Tibial nerve (tissue), 4 donors: ENCODE measurements at regions not wholly inside any gene's neighbourhood (a gene's known extent, or its start where the extent isn't known, plus 50 kb on each side); places are given as distances from the start of the nearest gene placed in this dataset.

Experiments used
- DNase-seq, 2 donors: peaks; one replicate each; pipeline ENCODE4 v3.0.0-alpha.2; 2019; ENCODE audit warnings: low spot score in 2 of 2
- H3K27ac ChIP-seq, 4 donors: fragments of 200-600 bp; sonication (generic) in 3 of 4; one replicate each; pipeline ENCODE4 v1.5.1; 2017 to 2019; ENCODE audit warnings: mild to moderate bottlenecking in 1 of 4
- H3K27me3 ChIP-seq, 2 donors: fragments of 200-600 bp; sonication (generic) in 1 of 2; one replicate each; pipeline versions ENCODE4 v1.5.1 to v1.6.0; 2017 to 2019
- H3K36me3 ChIP-seq, 3 donors: fragments of 200-600 bp; sonication (generic); one replicate each; pipeline ENCODE4 v1.5.1; 2018 to 2019
- H3K4me1 ChIP-seq, 4 donors: fragments of 200-600 bp; sonication (generic) in 3 of 4; one replicate each; pipeline ENCODE4 v1.5.1; 2017 to 2019
- H3K4me3 ChIP-seq, 4 donors: fragments of 200-600 bp; sonication (generic) in 3 of 4; one replicate each; pipeline ENCODE4 v1.5.1; 2017 to 2019; ENCODE audit warnings: mild to moderate bottlenecking in 1 of 4, moderate library complexity in 1 of 4
- H3K9me3 ChIP-seq, 4 donors: fragments of 200-600 bp; sonication (generic) in 3 of 4; one replicate each; pipeline ENCODE4 v1.5.1; 2017 to 2019
- EP300 ChIP-seq, 2 donors: sonication (generic); formaldehyde crosslinking; IDR thresholded peaks; one replicate each; pipeline ENCODE4 v1.6.1; 2017; ENCODE audit warnings: antibody characterized with exemption in 2 of 2, mild to moderate bottlenecking in 1 of 2
- POLR2A ChIP-seq, 2 donors: fragments of 450-650 bp; IDR thresholded peaks; one replicate each; pipeline ENCODE4 v1.6.1; 2017; ENCODE audit warnings: antibody characterized with exemption in 2 of 2, mild to moderate bottlenecking in 2 of 2, moderate library complexity in 2 of 2
- WGBS, 2 donors: methylation state at CpG; one replicate each; pipeline ENCODE4 v1.1.5; 2018; 5-methylcytosine and 5-hydroxymethylcytosine counted together
- TF ChIP-seq, protein P1 (sequence below), 5 experiments: fragments of 200-600 bp in 3 of 5; fragments of 450-650 bp in 2 of 5; sonication (generic) in 3 of 5; IDR thresholded peaks; one replicate each; pipeline ENCODE4 v1.5.1; 2016 to 2019; ENCODE audit warnings: antibody characterized with exemption in 5 of 5, mild to moderate bottlenecking in 3 of 5, moderate library complexity in 2 of 5

DNA sequence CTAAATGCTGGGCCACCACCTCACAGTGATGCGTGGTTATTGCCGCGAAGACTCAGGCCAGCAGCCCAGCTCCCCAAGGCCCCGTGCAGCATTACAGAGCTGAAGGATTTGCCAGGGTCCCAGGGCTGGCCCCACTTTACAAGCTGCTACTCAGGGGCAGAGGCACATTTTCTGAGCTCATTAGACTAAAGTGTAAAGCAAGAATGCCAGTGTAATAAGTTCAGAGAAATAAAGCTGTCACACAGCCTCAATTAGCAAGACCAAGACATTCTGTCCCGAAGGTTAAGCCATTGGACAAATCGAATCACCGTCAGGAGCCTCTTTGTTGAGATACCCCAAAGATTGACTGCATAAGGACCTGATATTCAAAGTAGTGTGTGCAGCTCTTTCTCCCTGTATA, 428.4 kb downstream of the EFNB2 start:
- Histone ChIP-seq H3K27ac (no peak overlapping the region), H3K9me3 (no peaks in the 10 kb centered on the region), H3K36me3 (no peaks in the 10 kb centered on the region), H3K4me3 (no peak overlapping the region), H3K27me3 (no peaks in the 10 kb centered on the region), H3K4me1 (no peaks in the 10 kb centered on the region)
- 63 to 68% methylated on average over 7 of the region's 7 CpGs for WGBS, 2 donors
- DNase-seq: no peak
- TF ChIP-seq EP300 (IDR thresholded peaks at IDR 0.05): no peak
- TF ChIP-seq POLR2A (IDR thresholded peaks at IDR 0.05): no peak
- TF ChIP-seq, protein P1, sequence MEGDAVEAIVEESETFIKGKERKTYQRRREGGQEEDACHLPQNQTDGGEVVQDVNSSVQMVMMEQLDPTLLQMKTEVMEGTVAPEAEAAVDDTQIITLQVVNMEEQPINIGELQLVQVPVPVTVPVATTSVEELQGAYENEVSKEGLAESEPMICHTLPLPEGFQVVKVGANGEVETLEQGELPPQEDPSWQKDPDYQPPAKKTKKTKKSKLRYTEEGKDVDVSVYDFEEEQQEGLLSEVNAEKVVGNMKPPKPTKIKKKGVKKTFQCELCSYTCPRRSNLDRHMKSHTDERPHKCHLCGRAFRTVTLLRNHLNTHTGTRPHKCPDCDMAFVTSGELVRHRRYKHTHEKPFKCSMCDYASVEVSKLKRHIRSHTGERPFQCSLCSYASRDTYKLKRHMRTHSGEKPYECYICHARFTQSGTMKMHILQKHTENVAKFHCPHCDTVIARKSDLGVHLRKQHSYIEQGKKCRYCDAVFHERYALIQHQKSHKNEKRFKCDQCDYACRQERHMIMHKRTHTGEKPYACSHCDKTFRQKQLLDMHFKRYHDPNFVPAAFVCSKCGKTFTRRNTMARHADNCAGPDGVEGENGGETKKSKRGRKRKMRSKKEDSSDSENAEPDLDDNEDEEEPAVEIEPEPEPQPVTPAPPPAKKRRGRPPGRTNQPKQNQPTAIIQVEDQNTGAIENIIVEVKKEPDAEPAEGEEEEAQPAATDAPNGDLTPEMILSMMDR (IDR thresholded peaks at IDR 0.05): no peak

DNA sequence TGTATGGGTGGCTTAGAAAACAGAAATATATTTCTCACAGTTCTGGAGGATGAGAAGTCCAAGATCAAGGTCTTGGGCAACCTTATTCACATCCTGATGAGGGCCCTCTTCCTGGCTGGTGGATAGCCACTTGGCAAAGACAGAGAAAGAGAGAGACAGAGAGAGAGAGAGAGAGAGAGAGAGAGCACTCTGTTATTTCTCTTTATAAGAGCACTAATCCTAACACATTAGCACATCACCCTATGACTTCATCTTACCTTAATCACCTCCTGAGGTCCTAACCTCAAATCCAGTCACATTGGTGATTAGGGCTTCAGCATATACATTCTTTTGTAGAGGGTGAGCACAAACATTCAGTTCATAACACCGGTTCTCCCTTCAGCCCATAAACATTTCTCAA, 430.3 kb downstream of the EFNB2 start:
- Histone ChIP-seq H3K27ac (no peak overlapping the region), H3K4me3 (no peak overlapping the region), H3K9me3 (no peaks in the 10 kb centered on the region), H3K27me3 (no peaks in the 10 kb centered on the region), H3K4me1 (no peaks in the 10 kb centered on the region), H3K36me3 (no peaks in the 10 kb centered on the region)
- TF ChIP-seq EP300 (IDR thresholded peaks at IDR 0.05): no peak
- TF ChIP-seq, protein P1 (IDR thresholded peaks at IDR 0.05): no peak
- TF ChIP-seq POLR2A (IDR thresholded peaks at IDR 0.05): no peak
- no peak for DNase-seq
- 80 to 86% methylated on average over 1 of the region's 1 CpG for WGBS, 2 donors

DNA sequence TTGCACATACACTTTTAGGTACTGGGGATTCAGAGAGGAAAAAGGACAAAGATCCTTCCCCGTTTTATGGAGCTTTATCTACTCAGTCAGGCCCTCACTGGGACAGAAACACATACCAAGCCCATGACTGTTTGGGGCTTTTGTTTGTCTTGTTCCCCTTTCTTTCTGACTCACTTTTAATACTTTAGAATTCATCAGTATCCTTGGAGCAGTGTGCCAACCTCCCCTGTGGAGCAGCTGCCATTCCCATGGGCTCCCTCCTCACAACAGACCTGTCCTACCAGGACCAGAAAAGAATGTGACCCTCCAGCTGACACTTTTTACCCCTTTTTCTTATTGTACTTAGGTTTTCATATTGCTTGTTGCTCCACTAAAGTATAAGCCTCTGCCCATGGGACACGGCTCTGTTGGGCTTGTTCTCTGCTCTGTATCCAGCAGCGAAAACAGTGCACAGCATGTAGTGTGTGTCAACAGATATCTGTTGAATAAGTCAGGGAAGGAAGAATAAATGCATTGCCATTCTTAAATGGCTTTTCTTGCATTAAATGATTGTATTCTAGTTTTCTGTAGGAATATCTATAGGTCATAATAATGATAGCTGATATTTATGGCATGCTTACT, 431.1 kb downstream of the EFNB2 start:
- 80 to 86% methylated on average over 3 of the region's 3 CpGs for WGBS, 2 donors
- H3K4me3 ChIP-seq: no peak overlapping the region

DNA sequence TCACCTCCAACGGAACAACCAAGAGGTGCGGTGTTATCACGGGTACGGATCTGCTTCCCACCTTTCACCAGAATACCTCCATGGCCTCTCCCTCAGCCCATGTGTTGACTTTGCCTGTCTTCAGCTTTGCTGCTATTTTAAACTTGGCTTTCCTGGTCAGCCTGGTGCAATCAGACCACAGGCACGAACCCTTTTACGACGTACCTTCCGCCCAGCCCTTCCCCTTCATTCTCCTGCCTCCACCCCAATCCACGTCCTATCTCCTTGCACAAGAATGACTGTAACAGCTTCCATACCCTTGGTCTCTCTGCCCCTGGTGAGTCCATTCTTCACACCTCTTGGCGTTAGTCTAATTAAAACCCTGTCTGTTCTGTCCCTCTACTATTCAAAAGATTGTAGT, 431.7 kb downstream of the EFNB2 start:
- no peaks in the 10 kb centered on the region for H3K27me3 ChIP-seq
- no peak for DNase-seq
- H3K27ac ChIP-seq: no peak overlapping the region
- no peak overlapping the region for H3K4me3 ChIP-seq
- H3K9me3 ChIP-seq: no peaks in the 10 kb centered on the region
- no peaks in the 10 kb centered on the region for H3K4me1 ChIP-seq
- H3K36me3 ChIP-seq: no peaks in the 10 kb centered on the region
- TF ChIP-seq EP300 (IDR thresholded peaks at IDR 0.05): no peak
- TF ChIP-seq, protein P1 (IDR thresholded peaks at IDR 0.05): no peak
- TF ChIP-seq POLR2A (IDR thresholded peaks at IDR 0.05): no peak
- 88 to 91% methylated on average over 10 of the region's 10 CpGs for WGBS, 2 donors

More for the DNA sequence above, 431.1 kb downstream of the EFNB2 start:
- TF ChIP-seq EP300 (IDR thresholded peaks at IDR 0.05): no peak
- no peak for TF ChIP-seq POLR2A (IDR thresholded peaks at IDR 0.05)
- TF ChIP-seq, protein P1 (IDR thresholded peaks at IDR 0.05): no peak
- no peaks in the 10 kb centered on the region for H3K27me3 ChIP-seq
- H3K4me1 ChIP-seq: no peaks in the 10 kb centered on the region
- no peak overlapping the region for H3K27ac ChIP-seq
- DNase-seq: no peak
- H3K36me3 ChIP-seq: no peaks in the 10 kb centered on the region
- H3K9me3 ChIP-seq: no peaks in the 10 kb centered on the region

DNA sequence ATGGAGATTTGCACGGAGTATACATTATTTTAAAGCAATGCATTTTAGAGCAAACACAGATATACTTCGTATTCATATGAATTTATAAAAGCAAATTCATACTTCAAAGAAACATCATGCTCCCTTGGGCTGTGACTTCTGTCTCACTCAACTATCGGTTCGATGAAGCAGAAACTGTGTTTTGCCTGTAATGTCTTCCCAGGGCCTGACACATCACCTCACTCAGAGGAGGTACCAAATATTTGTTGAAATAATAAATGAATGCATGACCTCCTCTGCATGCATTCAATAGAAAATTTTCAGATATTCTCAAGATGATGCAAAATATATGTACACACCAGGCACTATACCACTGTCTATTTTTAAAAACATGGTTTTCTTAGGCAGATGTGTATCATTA, 432.7 kb downstream of the EFNB2 start:
- Histone ChIP-seq H3K9me3 (no peaks in the 10 kb centered on the region), H3K27ac (no peak overlapping the region), H3K36me3 (no peaks in the 10 kb centered on the region), H3K4me1 (no peaks in the 10 kb centered on the region), H3K27me3 (no peaks in the 10 kb centered on the region), H3K4me3 (no peak overlapping the region)
- DNase-seq: no peak
- WGBS, 2 donors: 90 to 93% methylated on average over 4 of the region's 4 CpGs
- TF ChIP-seq, protein P1 (IDR thresholded peaks at IDR 0.05): no peak
